ENCODE measurements at regions not wholly inside any gene's neighbourhood (a gene's known extent, or its start where the extent isn't known, plus 50 kb on each side); places are given as distances from the start of the nearest gene placed in this dataset.
"Not testable (repeated sequence)": the region's sequence is repeated elsewhere in the genome, so short reads cannot be mapped to it uniquely, and the experiment has no call there.

GRCh38 chr3:146709969-146710368 lies 104.8 kb upstream of the PLSCR5 start:
- Histone ChIP-seq H3K27me3 (ENCODE audit: insufficient read depth in 3 of 3, low read length in 2 of 3) (no peaks in the 10 kb centered on the region), H3K27ac (no peak overlapping the region), H3K4me3 (no peak overlapping the region), H3K9me3 (no peaks in the 10 kb centered on the region), H3K36me3 (ENCODE audit: insufficient read depth in 1 of 2, low read depth in 1 of 2) (no peaks in the 10 kb centered on the region), H3K4me1 (no peaks in the 10 kb centered on the region)
- intact Hi-C loops (cut with DNase I): no loop called here
- TF ChIP-seq CTCF (IDR thresholded peaks at IDR 0.05): no peak
- DNase-seq (no peak), ATAC-seq (no peak)
- WGBS, 3 donors: 46 to 68% (median 49%) methylated on average over 3 of the region's 3 CpGs

GRCh38 chr3:146705225-146705624 lies 100.1 kb upstream of the PLSCR5 start:
- H3K4me3 ChIP-seq: no peak overlapping the region
- ATAC-seq (no peak), DNase-seq (no peak)
- H3K36me3 ChIP-seq (ENCODE audit: insufficient read depth in 1 of 2, low read depth in 1 of 2): no peaks in the 10 kb centered on the region
- no peak for TF ChIP-seq CTCF (IDR thresholded peaks at IDR 0.05)
- intact Hi-C loops (cut with DNase I): no loop called here
- H3K27me3 ChIP-seq (ENCODE audit: insufficient read depth in 3 of 3, low read length in 2 of 3): no peaks in the 10 kb centered on the region
- 69 to 72% (median 70%) methylated on average over 2 of the region's 2 CpGs for WGBS, 3 donors
- no peaks in the 10 kb centered on the region for H3K4me1 ChIP-seq
- H3K9me3 ChIP-seq: no peaks in the 10 kb centered on the region
- H3K27ac ChIP-seq: no peak overlapping the region

GRCh38 chr3:146702237-146702636 lies 97.1 kb upstream of the PLSCR5 start:
- no peak for TF ChIP-seq CTCF (IDR thresholded peaks at IDR 0.05)

GRCh38 chr3:146701246-146701645 lies 96.1 kb upstream of the PLSCR5 start:
- intact Hi-C loops (cut with DNase I): no loop called here

More at GRCh38 chr3:146702237-146702636, 97.1 kb upstream of the PLSCR5 start:
- 77 to 82% (median 79%) methylated on average over 5 of the region's 5 CpGs for whole genome bisulfite sequencing, 3 donors
- no peak overlapping the region for H3K27ac ChIP-seq
- H3K27me3 ChIP-seq (ENCODE audit: insufficient read depth in 3 of 3, low read length in 2 of 3): no peaks in the 10 kb centered on the region
- DNase-seq (no peak), ATAC-seq (no peak)
- intact Hi-C loops (cut with DNase I): no loop called here
- no peaks in the 10 kb centered on the region for H3K36me3 ChIP-seq (ENCODE audit: insufficient read depth in 1 of 2, low read depth in 1 of 2)
- H3K9me3 ChIP-seq: no peaks in the 10 kb centered on the region
- no peaks in the 10 kb centered on the region for H3K4me1 ChIP-seq
- no peak overlapping the region for H3K4me3 ChIP-seq

GRCh38 chr3:146700025-146700424 lies 94.9 kb upstream of the PLSCR5 start:
- intact Hi-C loops (cut with DNase I); H3K27me3 ChIP-seq (ENCODE audit: insufficient read depth in 3 of 3, low read length in 2 of 3); DNase-seq; H3K4me1 ChIP-seq; ATAC-seq; H3K36me3 ChIP-seq (ENCODE audit: insufficient read depth in 1 of 2, low read depth in 1 of 2); H3K27ac ChIP-seq; H3K9me3 ChIP-seq; H3K4me3 ChIP-seq: not testable (repeated sequence)

More at GRCh38 chr3:146701246-146701645, 96.1 kb upstream of the PLSCR5 start:
- no peaks in the 10 kb centered on the region for H3K4me1 ChIP-seq
- no peaks in the 10 kb centered on the region for H3K9me3 ChIP-seq
- DNase-seq (no peak), ATAC-seq (no peak)
- H3K4me3 ChIP-seq: no peak overlapping the region
- 71 to 76% (median 75%) methylated on average over 3 of the region's 3 CpGs for WGBS, 3 donors
- H3K36me3 ChIP-seq (ENCODE audit: insufficient read depth in 1 of 2, low read depth in 1 of 2): no peaks in the 10 kb centered on the region
- no peak for TF ChIP-seq CTCF (IDR thresholded peaks at IDR 0.05)
- no peaks in the 10 kb centered on the region for H3K27me3 ChIP-seq (ENCODE audit: insufficient read depth in 3 of 3, low read length in 2 of 3)
- no peak overlapping the region for H3K27ac ChIP-seq

Data from psoas muscle (tissue), 7 donors.